ENCODE measurements at regions not wholly inside any gene's neighbourhood (a gene's known extent, or its start where the extent isn't known, plus 50 kb on each side); places are given as distances from the start of the nearest gene placed in this dataset.

DNA sequence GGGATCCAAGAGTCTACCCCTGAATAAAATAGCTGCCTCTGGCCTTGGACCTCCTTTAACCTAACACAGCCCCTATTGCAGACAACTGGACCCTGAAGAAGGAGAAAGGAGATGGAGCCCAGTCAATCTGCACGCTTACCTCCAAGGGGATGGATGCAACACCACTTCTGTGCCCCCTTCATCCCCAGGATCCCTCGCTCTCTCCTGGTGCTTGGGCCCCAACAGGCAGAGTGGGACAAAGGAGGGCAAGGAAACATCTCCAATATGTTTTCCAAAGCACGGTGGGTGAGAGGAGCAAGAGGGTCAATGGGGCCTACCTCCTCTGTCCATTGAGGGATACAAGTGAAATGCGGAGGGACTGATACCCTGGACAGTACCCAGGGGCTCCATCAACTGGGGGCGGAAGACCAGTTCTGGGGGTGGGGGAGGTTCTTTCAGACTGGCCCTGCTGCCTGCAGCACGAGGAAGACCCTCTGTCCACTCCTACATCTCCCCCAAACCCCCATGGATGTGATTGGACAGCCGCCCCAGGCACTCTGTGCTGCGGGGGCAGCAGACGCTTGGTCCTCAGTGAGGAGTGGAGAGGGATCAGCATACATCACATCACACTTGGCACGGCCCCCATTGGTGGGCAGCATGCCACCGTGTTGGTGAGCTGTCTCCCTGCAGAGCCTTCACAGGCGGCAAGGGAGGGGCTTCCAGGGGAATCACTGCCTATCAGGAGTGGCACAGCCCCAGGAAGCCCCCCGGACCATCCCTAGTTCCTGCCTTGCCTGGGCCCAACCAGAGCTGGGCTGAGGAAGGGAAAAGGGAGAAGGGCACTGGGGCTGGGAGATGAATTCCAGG is 70.6 kb downstream of the MRPL14 start:
- Histone ChIP-seq H3K27me3 (ENCODE audit: control insufficient read depth in 2 of 2, insufficient read depth in 2 of 2, low read length in 2 of 2) (no peaks in the 10 kb centered on the region), H3K36me3 (ENCODE audit: control insufficient read depth in 2 of 2, extremely low read depth in 1 of 2, insufficient read depth in 2 of 2, low read length in 2 of 2) (no peaks in the 10 kb centered on the region), H3K27ac (ENCODE audit: insufficient read depth, low read depth, low read length) (peak overlapping the region; percentile 93), H2AFZ (ENCODE audit: low read depth, low read length) (peak overlapping the region; percentile 8), H3K4me3 (replicated peaks in 1 of 3; ENCODE audit: insufficient read depth in 1 of 3, low read depth in 1 of 3, low read length in 3 of 3) (no peak overlapping the region), H3K9me1 (replicated peaks; ENCODE audit: control insufficient read depth, extremely low read depth, insufficient read depth, low read length) (no peaks in the 10 kb centered on the region), H3K4me1 (ENCODE audit: control insufficient read depth, extremely low read depth, insufficient read depth, low read length) (peaks cover 47% of the 10 kb centered on the region), H3K9me3 (replicated peaks; ENCODE audit: control insufficient read depth, insufficient read depth, low read length) (no peaks in the 10 kb centered on the region), H3K9ac (replicated peaks; ENCODE audit: extremely low read depth, insufficient read depth, low read length) (no peak overlapping the region), H4K20me1 (replicated peaks; ENCODE audit: control insufficient read depth, extremely low read depth, insufficient read depth, low read length) (no peaks in the 10 kb centered on the region), H3K79me2 (ENCODE audit: control insufficient read depth, insufficient read depth, low read length) (no peaks in the 10 kb centered on the region), H3K4me2 (ENCODE audit: insufficient read depth, low read length) (no peak overlapping the region)
- ChIA-PET POLR2A (no interaction called here), CTCF (interaction anchor here (1.0 to 1.5 kb wide), 3 partner anchors 17 to 282 kb away, joined by 3 to 5 read pairs (median 4); no protein-coding TSS in a partner anchor)
- intact Hi-C loops (cut with micrococcal nuclease), result loop anchor here (5.0 kb wide), 2 partner anchors 54 to 284 kb away; partner anchors contain the start of gene VEGFA
- DNase-seq (ENCODE audit: low read depth, low spot score) (peak; percentile 63), FAIRE-seq (peak; percentile 64)
- dilution Hi-C loops (cut with MboI; ENCODE audit: extremely low pct_ligation_motif_present, low sequenced_read_pairs), result no loop called here
- no peak for TF ChIP-seq JUN (IDR thresholded peaks at IDR 0.05; ENCODE audit: borderline replicate concordance, insufficient read depth, insufficient read length, low read depth)
- TF ChIP-seq, protein P1, sequence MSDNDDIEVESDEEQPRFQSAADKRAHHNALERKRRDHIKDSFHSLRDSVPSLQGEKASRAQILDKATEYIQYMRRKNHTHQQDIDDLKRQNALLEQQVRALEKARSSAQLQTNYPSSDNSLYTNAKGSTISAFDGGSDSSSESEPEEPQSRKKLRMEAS (IDR thresholded peaks at IDR 0.05; ENCODE audit: insufficient read depth, insufficient read length), result no peak
- TF ChIP-seq CTCF (IDR thresholded peaks at IDR 0.05; ENCODE audit: extremely low read depth in 1 of 2, insufficient read depth in 1 of 2, low read depth in 1 of 2, low read length in 2 of 2), result no peak
- no peak for TF ChIP-seq POLR2A (IDR thresholded peaks at IDR 0.05; ENCODE audit: low read depth, low read length)
- no peak for TF ChIP-seq MYC (IDR thresholded peaks at IDR 0.05; ENCODE audit: low read depth, low read length)
- no peak for TF ChIP-seq POLR2AphosphoS5 (IDR thresholded peaks at IDR 0.05; ENCODE audit: insufficient read depth, low read depth, low read length)
- TF ChIP-seq FOS (IDR thresholded peaks at IDR 0.05; ENCODE audit: borderline replicate concordance, insufficient read depth, low read length), result no peak
- BruUV-seq (replicated peaks), result no TSS peak

All from endothelial cell of umbilical vein (primary cell).